Skeletal muscle tissue (tissue), 3 donors: ENCODE measurements at regions not wholly inside any gene's neighbourhood (a gene's known extent, or its start where the extent isn't known, plus 50 kb on each side); places are given as distances from the start of the nearest gene placed in this dataset.
"Not testable (repeated sequence)": the region's sequence is repeated elsewhere in the genome, so short reads cannot be mapped to it uniquely, and the experiment has no call there.

Experiments used
- H3K27ac ChIP-seq: one replicate; pipeline ENCODE4 v1.7.0; 2013; ENCODE audit warnings: mild to moderate bottlenecking, low read depth, low read length, inconsistent platforms
- H3K27me3 ChIP-seq, 3 donors: one replicate each; pipeline ENCODE4 v1.7.0; 2013; ENCODE audit warnings: low read length in 3 of 3; ENCODE audit not compliant: control insufficient read depth in 3 of 3, insufficient read depth in 3 of 3
- H3K36me3 ChIP-seq, 3 donors: one replicate each; pipeline ENCODE4 v1.7.0; 2013; ENCODE audit warnings: low read length in 3 of 3; ENCODE audit not compliant: control insufficient read depth in 3 of 3, insufficient read depth in 3 of 3
- H3K4me1 ChIP-seq, 3 donors: one replicate each; pipeline ENCODE4 v1.7.0; 2013; ENCODE audit warnings: low read length in 3 of 3, mild to moderate bottlenecking in 3 of 3; ENCODE audit not compliant: control insufficient read depth in 3 of 3, insufficient read depth in 3 of 3
- H3K4me3 ChIP-seq, 3 donors: one replicate each; pipeline ENCODE4 v1.7.0; 2013; ENCODE audit warnings: low read length in 3 of 3
- H3K9ac ChIP-seq, 3 donors: one replicate each; pipeline ENCODE4 v1.7.0; 2013; ENCODE audit warnings: low read length in 3 of 3, mild to moderate bottlenecking in 3 of 3, moderate library complexity in 2 of 3, low read depth in 1 of 3
- H3K9me3 ChIP-seq, 3 donors: one replicate each; pipeline ENCODE4 v1.7.0; 2013; ENCODE audit warnings: low read length in 3 of 3; ENCODE audit not compliant: control insufficient read depth in 3 of 3
- donor health status: Osteomylitis.

DNA sequence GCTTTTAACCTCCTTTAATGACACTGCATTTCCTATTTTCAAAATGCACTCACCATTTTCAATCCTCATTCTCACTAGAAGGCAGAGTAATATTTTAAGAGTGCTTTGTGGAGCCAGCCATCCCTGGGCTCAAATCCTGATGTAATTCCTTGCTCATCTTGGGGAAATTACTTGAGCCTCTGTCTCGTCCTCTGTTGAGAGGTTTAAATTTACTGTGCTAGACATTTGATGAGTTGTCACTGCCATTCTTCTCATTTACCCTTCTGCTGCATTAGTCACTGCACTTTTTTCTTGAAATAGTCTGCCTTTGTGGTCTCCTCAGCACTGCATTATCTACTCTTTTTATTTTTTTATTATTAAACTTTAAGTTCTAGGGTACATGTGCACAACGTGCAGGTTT, 150.0 kb upstream of the HDDC2 start:
- H3K9ac ChIP-seq: no peak overlapping the region
- no peaks in the 10 kb centered on the region for H3K36me3 ChIP-seq
- H3K27ac ChIP-seq: no peak overlapping the region
- H3K27me3 ChIP-seq: no peaks in the 10 kb centered on the region
- H3K4me1 ChIP-seq: no peaks in the 10 kb centered on the region
- H3K4me3 ChIP-seq: no peak overlapping the region
- H3K9me3 ChIP-seq: peaks cover 0 to 6% (median 4%) of the 10 kb centered on the region in 3 donors

DNA sequence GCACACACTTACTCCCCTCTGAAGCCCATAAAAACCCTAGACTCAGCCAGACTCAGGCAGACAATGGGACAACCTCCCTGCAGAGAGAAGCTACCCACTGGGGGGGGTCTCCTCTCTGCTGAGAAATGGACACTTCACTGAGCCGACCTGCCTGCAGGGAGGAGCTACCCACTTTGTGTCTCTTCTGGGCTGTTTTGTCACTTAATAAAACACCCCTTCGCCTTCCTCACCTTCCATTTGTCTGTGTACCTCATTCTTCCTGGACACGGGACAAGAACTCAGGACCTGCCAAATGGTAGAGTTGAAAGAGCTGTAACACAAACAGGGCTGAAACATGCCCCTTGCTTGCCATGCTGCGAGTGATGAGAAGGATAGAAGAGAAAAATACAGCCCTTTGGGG, 151.7 kb upstream of the HDDC2 start:
- Histone ChIP-seq H3K27me3 (no peaks in the 10 kb centered on the region), H3K27ac (no peak overlapping the region), H3K36me3 (no peaks in the 10 kb centered on the region), H3K9ac (no peak overlapping the region), H3K9me3 (peaks cover 0 to 6% (median 4%) of the 10 kb centered on the region in 3 donors), H3K4me1 (no peaks in the 10 kb centered on the region), H3K4me3 (no peak overlapping the region)

DNA sequence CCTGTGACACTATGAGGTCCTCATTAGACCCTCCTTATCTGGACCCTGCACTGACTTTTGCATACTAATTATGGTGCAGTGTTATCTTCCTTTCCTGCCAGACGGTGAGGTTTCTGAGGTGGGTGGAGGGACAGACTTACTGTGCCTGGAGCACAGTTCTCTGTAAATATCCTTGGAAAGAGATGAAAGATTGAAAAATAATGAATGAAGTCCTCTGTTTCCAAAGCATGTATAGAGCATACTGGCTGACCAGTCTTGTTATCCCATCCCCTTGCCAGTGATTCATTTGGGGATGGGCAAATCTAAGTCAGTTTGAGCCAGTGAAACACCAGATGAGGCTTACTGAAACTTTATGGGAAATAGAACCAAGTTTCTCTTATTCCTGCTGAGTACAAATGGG, 152.6 kb upstream of the HDDC2 start:
- H3K4me1 ChIP-seq: no peaks in the 10 kb centered on the region
- peaks cover 0 to 6% (median 4%) of the 10 kb centered on the region in 3 donors for H3K9me3 ChIP-seq
- H3K36me3 ChIP-seq: no peaks in the 10 kb centered on the region
- H3K9ac ChIP-seq: no peak overlapping the region
- H3K4me3 ChIP-seq: no peak overlapping the region
- no peak overlapping the region for H3K27ac ChIP-seq
- no peaks in the 10 kb centered on the region for H3K27me3 ChIP-seq

DNA sequence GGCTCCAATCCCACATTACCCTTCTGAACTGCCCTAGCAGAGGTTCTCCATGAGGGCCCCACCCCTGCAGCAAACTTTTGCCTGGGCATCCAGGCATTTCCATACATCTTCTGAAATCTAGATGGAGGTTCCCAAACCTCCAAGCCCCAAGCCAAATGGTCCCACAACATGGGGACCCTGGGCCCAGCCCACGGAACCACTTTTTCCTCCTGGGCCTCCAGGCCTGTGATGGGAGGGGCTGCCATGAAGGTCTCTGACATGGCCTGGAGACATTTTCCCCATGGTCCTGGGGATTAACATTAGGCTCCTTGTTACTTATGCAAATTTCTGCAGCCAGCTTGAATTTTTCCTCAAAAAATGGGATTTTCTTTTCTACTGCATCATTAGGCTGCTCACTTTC, 156.7 kb upstream of the HDDC2 start:
- H3K4me1 ChIP-seq, H3K27ac ChIP-seq: not testable (repeated sequence)

DNA sequence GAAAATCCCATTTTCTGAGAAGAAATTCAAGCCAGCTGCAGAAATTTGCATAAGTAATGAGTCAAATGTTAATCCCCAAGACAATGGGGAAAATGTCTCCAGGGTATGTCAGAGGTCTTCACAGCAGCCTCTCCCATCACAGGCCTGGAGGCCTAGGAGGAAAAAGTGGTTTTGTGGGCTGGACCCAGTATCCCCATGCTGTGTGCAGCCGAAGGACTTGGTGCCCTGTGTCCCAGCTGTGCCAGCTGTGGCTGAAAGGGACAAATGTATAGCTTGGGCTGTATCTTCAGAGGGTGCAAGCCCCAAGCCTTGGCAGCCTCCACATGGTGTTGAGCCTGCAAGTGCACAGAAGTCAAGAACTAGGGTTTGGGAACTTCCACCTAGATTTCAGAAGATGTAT, 163.6 kb upstream of the HDDC2 start:
- H3K9me3 ChIP-seq, H3K27me3 ChIP-seq, H3K9ac ChIP-seq, H3K4me1 ChIP-seq, H3K27ac ChIP-seq, H3K36me3 ChIP-seq, H3K4me3 ChIP-seq: not testable (repeated sequence)

More for the DNA sequence above, 156.7 kb upstream of the HDDC2 start:
- H3K36me3 ChIP-seq, H3K27me3 ChIP-seq, H3K9ac ChIP-seq, H3K9me3 ChIP-seq, H3K4me3 ChIP-seq: not testable (repeated sequence)

DNA sequence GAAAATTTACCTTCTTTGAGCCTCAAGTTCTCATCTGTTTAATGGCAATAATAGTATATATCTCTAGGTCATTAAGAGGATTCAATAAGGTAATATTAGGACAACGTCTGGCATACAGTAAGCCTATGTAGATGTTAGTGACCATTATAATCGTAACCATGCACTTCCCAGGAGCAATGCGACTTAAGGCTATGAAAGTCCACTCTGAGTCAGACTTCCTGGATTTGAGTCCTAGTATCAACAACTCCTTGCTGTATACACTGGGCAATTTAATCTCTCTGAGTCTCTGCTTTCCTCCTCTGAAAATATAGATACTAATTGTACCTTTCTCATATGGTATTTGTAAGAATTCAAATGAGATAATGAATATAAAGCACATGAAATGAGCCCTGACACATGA, 168.1 kb upstream of the HDDC2 start:
- Histone ChIP-seq H3K27me3 (no peaks in the 10 kb centered on the region), H3K36me3 (no peaks in the 10 kb centered on the region), H3K9me3 (no peaks in the 10 kb centered on the region), H3K4me1 (peaks cover 0 to 5% (median 0%) of the 10 kb centered on the region in 3 donors), H3K4me3 (no peak overlapping the region), H3K27ac (no peak overlapping the region), H3K9ac (no peak overlapping the region)

DNA sequence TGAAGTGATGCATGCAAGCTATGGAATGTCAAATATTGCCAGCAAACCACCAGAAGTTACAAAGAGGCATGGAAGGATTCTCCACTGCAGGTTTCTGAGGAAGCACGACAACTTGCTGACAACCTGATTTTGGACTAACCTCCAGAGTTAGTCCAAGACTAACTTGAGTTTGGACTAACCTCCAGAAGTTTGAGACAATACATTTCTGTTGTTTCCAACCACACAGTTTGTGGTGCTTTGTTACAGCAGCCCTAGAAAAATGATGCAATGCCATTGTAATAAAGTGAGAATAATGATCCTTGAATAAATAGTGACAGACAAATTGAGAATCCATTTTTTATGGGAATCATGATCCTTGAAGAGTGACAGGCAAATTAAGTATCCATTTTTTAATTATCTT, 169.9 kb upstream of the HDDC2 start:
- H3K4me3 ChIP-seq: no peak overlapping the region
- no peaks in the 10 kb centered on the region for H3K9me3 ChIP-seq
- no peak overlapping the region for H3K27ac ChIP-seq

DNA sequence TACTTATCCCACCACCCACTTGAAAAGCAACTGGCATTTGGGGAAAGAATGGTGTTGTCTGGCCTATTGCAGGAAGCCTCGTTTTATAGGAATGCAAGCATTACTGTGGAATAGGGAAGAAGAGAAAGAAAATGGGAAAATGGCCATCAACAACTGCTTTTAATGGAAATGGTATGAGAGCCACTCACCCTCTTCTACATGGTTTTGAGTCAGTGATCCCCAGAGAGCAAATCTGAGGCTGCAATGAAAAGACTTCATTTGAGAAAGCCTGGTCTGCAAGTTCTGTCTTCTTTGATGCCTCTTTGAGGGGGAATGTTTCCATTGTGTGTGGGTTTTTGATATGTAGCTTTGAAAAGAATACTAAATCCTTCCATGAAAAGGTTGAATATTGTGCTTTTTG, 172.3 kb upstream of the HDDC2 start:
- Histone ChIP-seq H3K36me3 (no peaks in the 10 kb centered on the region), H3K27me3 (no peaks in the 10 kb centered on the region), H3K4me1 (peaks cover 0 to 5% (median 0%) of the 10 kb centered on the region in 3 donors), H3K9ac (no peak overlapping the region), H3K27ac (no peak overlapping the region), H3K9me3 (no peaks in the 10 kb centered on the region), H3K4me3 (no peak overlapping the region)

More for the DNA sequence above, 169.9 kb upstream of the HDDC2 start:
- Histone ChIP-seq H3K4me1 (peaks cover 0 to 5% (median 0%) of the 10 kb centered on the region in 3 donors), H3K36me3 (no peaks in the 10 kb centered on the region), H3K9ac (no peak overlapping the region), H3K27me3 (no peaks in the 10 kb centered on the region)

DNA sequence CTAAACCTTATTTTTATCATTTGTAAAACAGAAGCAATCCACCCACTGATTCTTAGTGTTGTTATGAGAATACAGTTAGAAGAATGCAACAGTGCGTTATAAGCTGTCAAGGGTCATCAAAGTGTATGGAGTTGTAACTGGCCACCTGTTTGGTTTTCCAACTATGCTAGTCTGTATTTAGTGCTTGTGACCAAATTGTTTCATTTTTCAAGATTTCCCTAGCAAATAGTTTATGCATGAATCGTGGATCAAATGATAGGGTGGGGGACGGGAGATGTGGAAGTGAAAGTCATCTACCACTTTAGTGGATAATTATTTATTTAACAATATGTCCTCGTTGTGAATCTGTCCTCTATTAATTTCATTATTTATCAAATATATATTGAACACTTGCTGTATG, 175.4 kb upstream of the HDDC2 start:
- Histone ChIP-seq H3K9ac (no peak overlapping the region), H3K4me3 (no peak overlapping the region), H3K9me3 (no peaks in the 10 kb centered on the region), H3K36me3 (no peaks in the 10 kb centered on the region), H3K27ac (no peak overlapping the region), H3K4me1 (no peaks in the 10 kb centered on the region), H3K27me3 (no peaks in the 10 kb centered on the region)

DNA sequence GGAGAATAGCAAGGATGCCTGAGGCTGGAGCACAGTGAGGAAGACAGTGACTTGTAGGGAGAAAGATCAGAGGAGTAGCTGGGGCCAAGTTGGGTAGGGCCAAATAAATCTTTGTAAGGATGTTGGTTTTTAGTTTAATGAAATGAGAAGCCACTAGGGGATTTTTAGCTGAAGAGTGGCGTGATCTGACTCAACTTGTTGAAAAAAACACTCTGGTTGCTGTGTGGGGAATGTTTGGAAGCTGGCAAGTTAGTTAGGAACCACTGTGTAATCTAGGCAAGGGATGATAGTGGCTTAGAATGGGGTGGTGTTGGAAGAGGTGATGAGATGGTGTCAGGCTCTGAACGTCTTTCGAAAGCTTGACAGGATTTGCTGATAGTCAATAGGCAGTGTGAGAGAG, 176.1 kb upstream of the HDDC2 start:
- no peak overlapping the region for H3K27ac ChIP-seq
- no peaks in the 10 kb centered on the region for H3K36me3 ChIP-seq
- no peaks in the 10 kb centered on the region for H3K27me3 ChIP-seq
- H3K4me1 ChIP-seq: no peaks in the 10 kb centered on the region
- H3K4me3 ChIP-seq: no peak overlapping the region
- H3K9ac ChIP-seq: no peak overlapping the region
- H3K9me3 ChIP-seq: no peaks in the 10 kb centered on the region

DNA sequence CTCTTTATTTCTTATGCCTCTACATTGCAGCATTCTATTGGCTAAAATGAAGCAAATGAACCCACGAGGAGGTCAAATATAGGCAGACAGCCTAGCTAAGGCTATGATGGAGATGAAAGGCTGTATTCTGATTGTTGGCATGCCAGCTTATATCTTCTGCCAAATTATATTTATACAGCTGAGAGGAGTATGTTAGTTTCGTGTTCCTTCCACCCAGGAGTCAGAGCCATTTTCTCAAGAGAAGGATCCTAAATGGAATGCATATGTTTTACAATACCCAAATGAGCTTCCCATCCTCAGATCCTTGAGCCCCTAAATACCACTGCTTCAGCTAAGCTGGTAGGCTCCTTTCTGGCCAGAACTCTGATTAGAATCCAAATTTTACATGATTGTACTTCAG, 178.4 kb upstream of the HDDC2 start:
- Histone ChIP-seq H3K4me3 (no peak overlapping the region), H3K27me3 (no peaks in the 10 kb centered on the region), H3K9me3 (no peaks in the 10 kb centered on the region), H3K4me1 (no peaks in the 10 kb centered on the region), H3K9ac (no peak overlapping the region), H3K36me3 (no peaks in the 10 kb centered on the region), H3K27ac (no peak overlapping the region)
